GM12873 (cell line): ENCODE measurements at regions not wholly inside any gene's neighbourhood (a gene's known extent, or its start where the extent isn't known, plus 50 kb on each side); places are given as distances from the start of the nearest gene placed in this dataset.

Experiments used
- CTCF ChIP-seq: IDR thresholded peaks from 2 replicates; pipeline ENCODE4 v1.5.1; 2012; ENCODE audit warnings: low read depth, mild to moderate bottlenecking, moderate library complexity, low read length, control low read depth; ENCODE audit not compliant: insufficient read depth; ENCODE audit errors: missing control alignments

DNA sequence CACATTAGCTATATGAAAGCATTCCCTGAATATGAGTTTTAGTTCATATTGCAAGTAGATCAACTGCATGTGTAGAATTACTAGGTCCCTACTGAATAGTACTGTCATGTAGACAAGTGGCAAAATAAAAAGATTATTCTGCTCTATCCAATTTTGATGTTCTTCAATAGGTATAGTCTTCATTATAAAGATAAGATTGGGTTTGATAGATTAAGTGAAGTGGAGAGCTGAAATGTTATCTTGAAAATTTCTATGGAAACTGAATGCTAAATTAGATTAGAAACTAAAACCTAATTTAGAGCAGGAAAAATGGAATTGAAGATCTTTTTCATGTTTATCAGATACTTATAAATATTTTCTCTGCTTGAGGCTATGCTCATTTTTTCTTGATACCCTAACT, 1610.0 kb downstream of the BRINP3 start:
- no peak for TF ChIP-seq CTCF

- TF ChIP-seq CTCF = no peak
Measured at GRCh38 chr1:188871164-188871563, 1606.5 kb downstream of the BRINP3 start.

- TF ChIP-seq CTCF = no peak
Measured at GRCh38 chr1:188872376-188872775, 1605.3 kb downstream of the BRINP3 start.

DNA sequence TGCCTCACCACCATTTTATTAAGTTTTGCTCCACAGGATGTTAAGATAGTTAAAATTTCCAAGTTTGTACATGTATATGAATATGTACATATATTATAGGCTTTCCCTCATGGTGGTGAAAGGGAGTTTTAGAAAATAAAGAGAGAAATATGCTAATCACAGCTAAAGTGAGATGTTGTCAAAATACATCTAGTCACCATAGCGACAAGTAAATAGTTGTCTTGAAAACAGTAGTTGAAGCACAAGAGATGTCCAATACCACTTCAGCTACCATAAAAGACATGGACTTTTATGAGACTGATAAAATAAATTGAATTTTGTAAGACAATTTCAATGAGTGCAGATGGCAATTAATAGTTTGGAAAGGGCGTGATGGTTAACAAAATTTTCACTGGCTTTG, 1600.0 kb downstream of the BRINP3 start:
- TF ChIP-seq CTCF = no peak

DNA sequence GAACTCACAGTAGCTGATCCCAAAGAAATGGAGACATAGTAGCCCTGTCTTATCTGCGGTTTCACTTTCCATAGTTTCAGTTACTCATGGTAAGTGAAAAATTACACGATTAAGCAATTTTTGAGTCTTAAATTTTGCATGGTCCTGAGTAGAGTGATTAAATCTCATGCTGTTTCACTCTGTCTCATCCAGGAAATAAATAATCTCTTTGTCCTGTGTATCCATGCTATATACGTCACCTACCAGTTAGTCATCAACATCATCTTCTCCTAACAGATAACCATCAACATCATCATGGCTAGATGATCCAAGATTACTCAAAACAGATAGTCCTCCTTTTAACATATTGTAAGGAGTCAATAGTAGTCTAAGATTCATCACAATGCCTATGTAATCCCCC, 1589.3 kb downstream of the BRINP3 start:
- TF ChIP-seq CTCF = no peak

- TF ChIP-seq CTCF = no peak
Measured at GRCh38 chr1:188889166-188889565, 1588.5 kb downstream of the BRINP3 start.

DNA sequence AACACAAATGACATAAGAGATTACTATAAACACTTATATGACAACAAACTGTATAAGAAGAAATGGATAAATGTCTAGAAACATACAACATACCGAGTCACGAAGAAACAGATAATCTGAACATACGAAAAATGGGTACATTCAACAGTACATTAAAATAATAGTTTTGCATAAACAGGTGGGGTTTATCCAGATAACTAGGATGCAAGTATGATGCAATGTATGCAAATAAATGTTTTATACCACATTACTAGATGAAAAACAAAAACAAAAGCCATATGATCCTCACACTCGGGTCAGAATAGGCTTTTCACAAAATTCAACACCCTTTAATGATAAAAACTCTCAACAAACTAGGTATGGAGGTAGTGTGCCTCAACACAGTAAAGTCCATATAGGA, 1585.7 kb downstream of the BRINP3 start:
- no peak for TF ChIP-seq CTCF
